GM12878 (cell line): ENCODE measurements at regions not wholly inside any gene's neighbourhood (a gene's known extent, or its start where the extent isn't known, plus 50 kb on each side); places are given as distances from the start of the nearest gene placed in this dataset.

ENCODE experiments used
- ATAC-seq: fragments of 200-7000 bp; cut with Tn5 transposase; 3 replicates; pipeline ENCODE4 v1.9.1; 2020; ENCODE audit warnings: mild to moderate bottlenecking, moderate library complexity
- BruUV-seq: library from RNA; stranded (reverse); fragments of 400-500 nt; replicated peaks from 2 replicates; lab custom pipeline; 2021; lab: Mats Ljungman, UMichigan
- CTCF ChIA-PET: fragments of 300-600 bp; sonication (Branson Sonifier 250); formaldehyde crosslinking; extraction: SDS; loops from one replicate; lab custom pipeline; 2021; ENCODE audit warnings: inconsistent platforms; lab: Yijun Ruan, JAX
- POLR2A ChIA-PET: fragments of 350-600 bp; formaldehyde crosslinking; extraction: SDS; loops from one replicate; lab custom pipeline; 2021; ENCODE audit warnings: inconsistent platforms; lab: Charles Lee
- RAD21 ChIA-PET: fragments of 300-600 bp; sonication (Branson Sonifier 250); formaldehyde crosslinking; loops from one replicate; lab custom pipeline; 2023; ENCODE audit warnings: antibody characterized with exemption; ENCODE audit not compliant: unreplicated experiment; lab: Charles Lee
- SMC1A ChIA-PET: fragments of 300-600 bp; sonication (Branson Sonifier 250); formaldehyde crosslinking; loops from one replicate; lab custom pipeline; 2023; ENCODE audit not compliant: unreplicated experiment, uncharacterized antibody; lab: Charles Lee
- DNase-seq: peaks from one replicate; pipeline ENCODE4 v3.0.0-alpha.2; 2011; ENCODE audit warnings: low read depth, low spot score
- FAIRE-seq: peaks from 3 replicates; lab custom pipeline; 2011; peaks lifted over from hg19 to GRCh38; lab: Jason Lieb, UNC
- H2AFZ ChIP-seq: 2 replicates; pipeline ENCODE4 v1.6.0; 2011; ENCODE audit warnings: low read depth, low read length, control low read depth; ENCODE audit not compliant: control insufficient read depth
- H3K27ac ChIP-seq: 2 replicates; pipeline ENCODE4 v1.5.1; 2011; ENCODE audit warnings: control low read depth; ENCODE audit not compliant: control insufficient read depth, insufficient read depth
- H3K27me3 ChIP-seq, 2 experiments: replicated peaks in 1 of 2; 2 replicates each; pipeline versions ENCODE4 v1.6.0 to v1.6.1; 2011; ENCODE audit warnings: low read length in 1 of 2; ENCODE audit not compliant: control insufficient read depth in 2 of 2, insufficient read depth in 2 of 2
- H3K36me3 ChIP-seq, 2 experiments: 2 replicates each; pipeline ENCODE4 v1.5.1; 2011; ENCODE audit warnings: low read length in 1 of 2; ENCODE audit not compliant: control insufficient read depth in 2 of 2, insufficient read depth in 2 of 2
- H3K4me1 ChIP-seq: 2 replicates; pipeline ENCODE4 v1.6.1; 2011; ENCODE audit warnings: mild to moderate bottlenecking, low read length, moderate library complexity, mixed read lengths; ENCODE audit not compliant: control insufficient read depth, insufficient read depth
- H3K4me2 ChIP-seq: 2 replicates; pipeline ENCODE4 v1.6.0; 2011; ENCODE audit warnings: control low read depth; ENCODE audit not compliant: control insufficient read depth, insufficient read depth
- H3K4me3 ChIP-seq: fragments of 200-600 bp; sonication (generic); 2 replicates; pipeline ENCODE4 v1.5.1; 2016
- H3K79me2 ChIP-seq: 2 replicates; pipeline ENCODE4 v1.6.0; 2011; ENCODE audit warnings: low read length; ENCODE audit not compliant: control insufficient read depth, insufficient read depth
- H3K9ac ChIP-seq: 2 replicates; pipeline ENCODE4 v1.8.0; 2011; ENCODE audit warnings: low read length, control low read depth, mixed read lengths; ENCODE audit not compliant: control insufficient read depth, insufficient read depth
- H3K9me3 ChIP-seq: replicated peaks from 3 replicates; pipeline ENCODE4 v1.5.1; 2011; ENCODE audit warnings: mild to moderate bottlenecking, low read length; ENCODE audit not compliant: control insufficient read depth, insufficient read depth
- H4K20me1 ChIP-seq: 2 replicates; pipeline ENCODE4 v1.6.0; 2011; ENCODE audit not compliant: control insufficient read depth, insufficient read depth
- BCL3 ChIP-seq: IDR thresholded peaks from 2 replicates; pipeline ENCODE4 v1.6.1; 2011; ENCODE audit warnings: borderline replicate concordance, low read depth, mild to moderate bottlenecking, moderate library complexity, low read length; ENCODE audit not compliant: insufficient read depth, poor library complexity, severe bottlenecking
- BRCA1 ChIP-seq: IDR thresholded peaks from 2 replicates; pipeline ENCODE4 v1.6.1; 2011; ENCODE audit warnings: low read depth, low read length, improper control_type of control experiment
- CBX5 ChIP-seq: sonication (generic); IDR thresholded peaks from 2 replicates; pipeline ENCODE4 v1.6.1; 2016; ENCODE audit warnings: low read depth, moderate library complexity, mild to moderate bottlenecking, inconsistent platforms
- DPF2 ChIP-seq: fragments of 450-650 bp; IDR thresholded peaks from 2 replicates; pipeline ENCODE4 v1.6.1; 2017; ENCODE audit warnings: mild to moderate bottlenecking
- IKZF2 ChIP-seq, 2 experiments: fragments of 450-650 bp; IDR thresholded peaks; 2 replicates each; pipeline ENCODE4 v1.6.1; 2017; ENCODE audit warnings: mild to moderate bottlenecking in 2 of 2, moderate library complexity in 2 of 2
- MEF2A ChIP-seq: IDR thresholded peaks from 2 replicates; pipeline ENCODE4 v1.6.1; 2011; ENCODE audit warnings: low read depth, mild to moderate bottlenecking, low read length, moderate library complexity; ENCODE audit not compliant: insufficient read depth
- MTA3 ChIP-seq: IDR thresholded peaks from 2 replicates; pipeline ENCODE4 v1.6.1; 2012; ENCODE audit warnings: low read length, inconsistent platforms, borderline replicate concordance
- MXI1 ChIP-seq: fragments of 150-350 bp; IDR thresholded peaks from 2 replicates; pipeline ENCODE4 v1.6.1; 2011; ENCODE audit warnings: low read depth, mild to moderate bottlenecking, inconsistent platforms, low read length, improper control_type of control experiment
- NR2F1 ChIP-seq: fragments of 450-650 bp; conservative IDR thresholded peaks from 2 replicates; pipeline ENCODE4 v1.6.1; 2017; ENCODE audit warnings: mild to moderate bottlenecking
- PAX5 ChIP-seq: IDR thresholded peaks from 2 replicates; pipeline ENCODE4 v1.6.1; 2011; ENCODE audit warnings: low read depth, low read length, borderline replicate concordance
- POU2F2 ChIP-seq: IDR thresholded peaks from 3 replicates; pipeline ENCODE4 v1.6.1; 2011; ENCODE audit warnings: low read depth, mild to moderate bottlenecking, low read length, borderline replicate concordance
- RELA ChIP-seq: fragments of 450-650 bp; IDR thresholded peaks from 2 replicates; pipeline ENCODE4 v1.8.0; 2014; ENCODE audit warnings: borderline replicate concordance; ENCODE audit not compliant: partially characterized antibody
- RUNX3 ChIP-seq: IDR thresholded peaks from 2 replicates; pipeline ENCODE4 v1.6.1; 2012; ENCODE audit warnings: low read length, inconsistent platforms
- SKIL ChIP-seq: fragments of 450-650 bp; IDR thresholded peaks from 2 replicates; pipeline ENCODE4 v1.6.1; 2017; ENCODE audit warnings: mild to moderate bottlenecking, low read depth, inconsistent platforms; ENCODE audit not compliant: poor library complexity, severe bottlenecking
- SREBF1 ChIP-seq: IDR thresholded peaks from 2 replicates; pipeline ENCODE4 v1.6.1; 2012; ENCODE audit warnings: mild to moderate bottlenecking, low read length
- whole genome bisulfite sequencing: methylation state at CpG from one replicate; pipeline ENCODE4 v1.1.6; 2016; ENCODE audit warnings: low lambda C conversion rate; ENCODE audit not compliant: insufficient replicate concordance, insufficient coverage; ENCODE audit errors: missing lambda C conversion rate; 5-methylcytosine and 5-hydroxymethylcytosine counted together
- in situ Hi-C: fragments of 300-500 bp; cut with MboI; formaldehyde crosslinking; loops from 9 replicates; pipeline ENCODE4 v1.14.3; 2018; ENCODE audit warnings: mixed read lengths
- intact Hi-C: fragments of 100-400 bp; cut with micrococcal nuclease; formaldehyde crosslinking; loops from one replicate; pipeline ENCODE4 v1.14.2; 2022; ENCODE audit not compliant: unreplicated experiment

- peak; percentile 85; the same call in 1 of the 3 replicates for TF ChIP-seq POU2F2
- TF ChIP-seq MTA3 = peak; percentile 59; the same call in 1 of the 2 replicates
- peak; percentile 93 for TF ChIP-seq RUNX3
- TF ChIP-seq DPF2 = 0 out of 2 replicates have a peak, but pooled peaks have one; percentile 18
- TF ChIP-seq MEF2A = peak; percentile 35; the same call in 1 of the 2 replicates
- TF ChIP-seq PAX5 = 0 out of 2 replicates have a peak, but pooled peaks have one; percentile 28
- TF ChIP-seq SKIL = peak; percentile 58
- peak in 1 of 2 experiments; percentile 33; a peak in 2 of 4 replicates for TF ChIP-seq IKZF2 (IDR thresholded peaks at IDR 0.05)
- peak; percentile 54; the same call in 1 of the 2 replicates for TF ChIP-seq CBX5
Measured at GRCh38 chr6:105560611-105561066, 157.8 kb upstream of the PREP start (continued).

- Histone ChIP-seq H3K4me3 (no peak overlapping the region), H3K9me3 (peaks cover 2% of the 10 kb centered on the region; the same call in 2 of the 3 replicates), H3K79me2 (no peaks in the 10 kb centered on the region), H3K4me2 (no peak overlapping the region), H4K20me1 (no peaks in the 10 kb centered on the region), H3K9ac (no peak overlapping the region), H2AFZ (no peak overlapping the region), H3K27me3 (no peaks in the 10 kb centered on the region; a peak in 2 of 4 replicates), H3K4me1 (peaks cover 19% of the 10 kb centered on the region), H3K36me3 (no peaks in the 10 kb centered on the region), H3K27ac (no peak overlapping the region)
- no TSS peak for BruUV-seq
- in situ Hi-C loops (no loop called here), intact Hi-C loops (no loop called here)
- TF ChIP-seq NR2F1 (no peak), MXI1 (no peak), SREBF1 (no peak), RELA (no peak), BCL3 (no peak), BRCA1 (no peak)
- RAD21 ChIA-PET = no interaction called here
- no peak for FAIRE-seq
- WGBS = 75% methylated on average over 4 of the region's 4 CpGs
- CTCF ChIA-PET = interaction anchor here (0.6 to 1.2 kb wide), 2 partner anchors 16 to 60 kb away, joined by 3 to 4 read pairs; no protein-coding TSS in a partner anchor
- SMC1A ChIA-PET = interaction anchor here (1.4 to 2.3 kb wide), 2 partner anchors 11 to 21 kb away, joined by 3 to 11 read pairs; no protein-coding TSS in a partner anchor
- no peak for ATAC-seq
- no peak for DNase-seq
- POLR2A ChIA-PET = no interaction called here
Measured at GRCh38 chr6:105557291-105557690, 154.4 kb upstream of the PREP start.
